HEK293 (cell line): ENCODE measurements at regions not wholly inside any gene's neighbourhood (a gene's known extent, or its start where the extent isn't known, plus 50 kb on each side); places are given as distances from the start of the nearest gene placed in this dataset.

Experiments used
- CTCF ChIA-PET: fragments of 350-600 bp; formaldehyde crosslinking; extraction: SDS; loops from one replicate; lab custom pipeline; 2021; ENCODE audit warnings: antibody characterized with exemption; lab: Yijun Ruan, JAX
- POLR2A ChIA-PET: fragments of 300-600 bp; formaldehyde crosslinking; extraction: SDS; loops from one replicate; lab custom pipeline; 2020; ENCODE audit warnings: antibody characterized with exemption, inconsistent platforms; lab: Yijun Ruan, JAX
- H3K27ac ChIP-seq: fragments of 200-500 bp; sonication (Bioruptor generic); 2 replicates; pipeline ENCODE4 v1.5.1; 2014; ENCODE audit warnings: low read depth, low read length, control low read depth, inconsistent platforms; ENCODE audit errors: extremely low read depth
- H3K36me3 ChIP-seq, 2 experiments: fragments of 200-500 bp in 1 of 2; sonication (Bioruptor generic) in 1 of 2; 1 replicate in 1 of 2; 2 replicates in 1 of 2; pipeline ENCODE4 v1.5.1; 2014 to 2017; ENCODE audit warnings: inconsistent platforms in 2 of 2, low read length in 2 of 2; ENCODE audit not compliant: control insufficient read depth in 2 of 2, insufficient read depth in 1 of 2
- H3K4me1 ChIP-seq: fragments of 200-500 bp; sonication (Bioruptor generic); 2 replicates; pipeline ENCODE4 v1.5.1; 2014; ENCODE audit warnings: mild to moderate bottlenecking, low read length, inconsistent platforms; ENCODE audit not compliant: control insufficient read depth, insufficient read depth
- H3K4me3 ChIP-seq: 2 replicates; pipeline ENCODE4 v1.5.1; 2011; ENCODE audit warnings: low read depth, mild to moderate bottlenecking, control low read depth, low read length, moderate library complexity
- H3K9me3 ChIP-seq: fragments of 200-500 bp; sonication (Bioruptor generic); 2 replicates; pipeline ENCODE4 v1.5.1; 2014; ENCODE audit warnings: low read depth, low read length, inconsistent platforms; ENCODE audit not compliant: control insufficient read depth, insufficient read depth
- GLIS1 ChIP-seq: fragments of 450-650 bp; formaldehyde crosslinking; IDR thresholded peaks from 2 replicates; pipeline ENCODE4 v1.5.1; 2016; ENCODE audit warnings: missing biosample characterization, missing genetic modification characterization
- HOXA7 ChIP-seq: sonication (generic); formaldehyde crosslinking; IDR thresholded peaks from 2 replicates; pipeline ENCODE4 v1.8.1; 2022; ENCODE audit warnings: missing genetic modification reagents, borderline replicate concordance
- MYNN ChIP-seq: fragments of 450-650 bp; formaldehyde crosslinking; IDR thresholded peaks from 2 replicates; pipeline ENCODE4 v1.5.1; 2016; ENCODE audit warnings: missing biosample characterization, missing genetic modification characterization, borderline replicate concordance
- PBX3 ChIP-seq: sonication (generic); formaldehyde crosslinking; IDR thresholded peaks from 2 replicates; pipeline ENCODE4 v1.8.1; 2022; ENCODE audit warnings: mild to moderate bottlenecking, moderate library complexity, missing genetic modification reagents
- REPIN1 ChIP-seq: fragments of 450-650 bp; formaldehyde crosslinking; IDR thresholded peaks from 2 replicates; pipeline ENCODE4 v1.5.1; 2017; ENCODE audit warnings: missing biosample characterization, missing genetic modification characterization, low read depth
- SALL2 ChIP-seq: fragments of 450-650 bp; formaldehyde crosslinking; IDR thresholded peaks from 2 replicates; pipeline ENCODE4 v1.5.0; 2017; ENCODE audit warnings: missing biosample characterization, mild to moderate bottlenecking, missing genetic modification characterization, borderline replicate concordance
- ZBTB10 ChIP-seq: fragments of 450-650 bp; formaldehyde crosslinking; IDR thresholded peaks from 2 replicates; pipeline ENCODE4 v1.5.1; 2016; ENCODE audit warnings: missing biosample characterization, missing genetic modification characterization
- ZBTB44 ChIP-seq: fragments of 450-650 bp; IDR thresholded peaks from 2 replicates; pipeline ENCODE4 v1.5.1; 2018; ENCODE audit warnings: missing biosample characterization, mild to moderate bottlenecking, missing genetic modification characterization
- ZBTB48 ChIP-seq: fragments of 450-650 bp; formaldehyde crosslinking; IDR thresholded peaks from 2 replicates; pipeline ENCODE4 v1.5.1; 2016; ENCODE audit warnings: missing biosample characterization, missing genetic modification characterization
- ZFP69B ChIP-seq: fragments of 450-650 bp; formaldehyde crosslinking; IDR thresholded peaks from 2 replicates; pipeline ENCODE4 v1.5.1; 2016; ENCODE audit warnings: missing biosample characterization, missing genetic modification characterization
- ZIC2 ChIP-seq: fragments of 450-650 bp; formaldehyde crosslinking; IDR thresholded peaks from 2 replicates; pipeline ENCODE4 v1.5.1; 2016; ENCODE audit warnings: missing biosample characterization, missing genetic modification characterization
- ZNF10 ChIP-seq: fragments of 450-650 bp; formaldehyde crosslinking; IDR thresholded peaks from 2 replicates; pipeline ENCODE4 v1.5.1; 2017; ENCODE audit warnings: missing biosample characterization, missing genetic modification characterization
- ZNF138 ChIP-seq: fragments of 450-650 bp; formaldehyde crosslinking; IDR thresholded peaks from 2 replicates; pipeline ENCODE4 v1.5.1; 2016; ENCODE audit warnings: missing biosample characterization, missing genetic modification characterization, borderline replicate concordance
- ZNF266 ChIP-seq: fragments of 450-650 bp; formaldehyde crosslinking; IDR thresholded peaks from 2 replicates; pipeline ENCODE4 v1.5.1; 2016; ENCODE audit warnings: missing biosample characterization, missing genetic modification characterization, low read depth
- ZNF341 ChIP-seq: fragments of 450-650 bp; formaldehyde crosslinking; IDR thresholded peaks from 2 replicates; pipeline ENCODE4; 2016; ENCODE audit warnings: low read depth, missing biosample characterization, missing genetic modification characterization
- ZNF366 ChIP-seq: fragments of 450-650 bp; formaldehyde crosslinking; conservative IDR thresholded peaks from 2 replicates; pipeline ENCODE4 v1.5.1; 2016; ENCODE audit warnings: missing biosample characterization, missing genetic modification characterization
- ZNF398 ChIP-seq: fragments of 450-650 bp; formaldehyde crosslinking; IDR thresholded peaks from 2 replicates; pipeline ENCODE4 v1.5.1; 2017; ENCODE audit warnings: missing biosample characterization, missing genetic modification characterization
- ZNF510 ChIP-seq: fragments of 450-650 bp; formaldehyde crosslinking; IDR thresholded peaks from 2 replicates; pipeline ENCODE4 v1.5.1; 2018; ENCODE audit warnings: mild to moderate bottlenecking, missing genetic modification characterization, missing biosample characterization; ENCODE audit not compliant: insufficient replicate concordance
- ZNF544 ChIP-seq: fragments of 450-650 bp; formaldehyde crosslinking; IDR thresholded peaks from 2 replicates; pipeline ENCODE4 v1.5.0; 2017; ENCODE audit warnings: missing biosample characterization, missing genetic modification characterization
- ZNF548 ChIP-seq: fragments of 450-650 bp; formaldehyde crosslinking; IDR thresholded peaks from 2 replicates; pipeline ENCODE4 v1.5.1; 2016; ENCODE audit warnings: missing biosample characterization, missing genetic modification characterization
- ZNF561 ChIP-seq: fragments of 450-650 bp; IDR thresholded peaks from 2 replicates; pipeline ENCODE4 v1.5.1; 2018; ENCODE audit warnings: missing biosample characterization, missing genetic modification characterization, borderline replicate concordance
- ZNF610 ChIP-seq: fragments of 450-650 bp; formaldehyde crosslinking; IDR thresholded peaks from 2 replicates; pipeline ENCODE4 v1.5.1; 2016; ENCODE audit warnings: missing biosample characterization, missing genetic modification characterization, borderline replicate concordance
- ZNF623 ChIP-seq: fragments of 450-650 bp; formaldehyde crosslinking; IDR thresholded peaks from 2 replicates; pipeline ENCODE4 v1.5.1; 2016; ENCODE audit warnings: missing biosample characterization, missing genetic modification characterization
- ZNF629 ChIP-seq: fragments of 450-650 bp; formaldehyde crosslinking; IDR thresholded peaks from 2 replicates; pipeline ENCODE4 v1.5.1; 2017; ENCODE audit warnings: missing biosample characterization, missing genetic modification characterization
- ZNF670 ChIP-seq: fragments of 450-650 bp; formaldehyde crosslinking; IDR thresholded peaks from 2 replicates; pipeline ENCODE4 v1.5.1; 2016; ENCODE audit warnings: missing biosample characterization, missing genetic modification characterization, low read depth
- ZNF777 ChIP-seq: fragments of 450-650 bp; formaldehyde crosslinking; IDR thresholded peaks from 2 replicates; pipeline ENCODE4 v1.5.1; 2017; ENCODE audit warnings: missing biosample characterization, missing genetic modification characterization, borderline replicate concordance
- ZNF792 ChIP-seq: fragments of 450-650 bp; formaldehyde crosslinking; IDR thresholded peaks from 2 replicates; pipeline ENCODE4 v1.5.1; 2016; ENCODE audit warnings: missing biosample characterization, missing genetic modification characterization
- ZSCAN30 ChIP-seq: fragments of 450-650 bp; IDR thresholded peaks from 2 replicates; pipeline ENCODE4 v1.5.1; 2018; ENCODE audit warnings: missing biosample characterization, mild to moderate bottlenecking, missing genetic modification characterization, moderate library complexity
- ZSCAN5A ChIP-seq: fragments of 450-650 bp; formaldehyde crosslinking; IDR thresholded peaks from 2 replicates; pipeline ENCODE4 v1.5.1; 2016; ENCODE audit warnings: missing biosample characterization, missing genetic modification characterization
- ZXDB ChIP-seq: fragments of 450-650 bp; formaldehyde crosslinking; IDR thresholded peaks from 2 replicates; pipeline ENCODE4 v1.5.1; 2016; ENCODE audit warnings: missing biosample characterization, missing genetic modification characterization

GRCh38 chr1:194487172-194487571, 1300.8 kb upstream of the B3GALT2 start:
- Histone ChIP-seq H3K36me3 (no peaks in the 10 kb centered on the region), H3K4me1 (no peaks in the 10 kb centered on the region), H3K9me3 (no peaks in the 10 kb centered on the region), H3K4me3 (no peak overlapping the region), H3K27ac (no peak overlapping the region)
- ChIA-PET CTCF (no interaction called here), POLR2A (no interaction called here)
- no peak for TF ChIP-seq HOXA7
- no peak for TF ChIP-seq ZNF548
- TF ChIP-seq ZIC2: no peak
- TF ChIP-seq MYNN (tag by site-specific recombination): no peak
- no peak for TF ChIP-seq ZNF341 (tag by site-specific recombination)
- TF ChIP-seq GLIS1 (tag by site-specific recombination): no peak
- TF ChIP-seq SALL2 (tag by site-specific recombination): no peak
- TF ChIP-seq ZNF629 (tag by site-specific recombination): no peak
- TF ChIP-seq ZNF544: no peak
- TF ChIP-seq ZBTB10 (tag by site-specific recombination): no peak
- no peak for TF ChIP-seq ZNF266 (tag by site-specific recombination)
- no peak for TF ChIP-seq REPIN1 (tag by site-specific recombination)
- TF ChIP-seq ZFP69B: no peak
- TF ChIP-seq ZSCAN5A (tag by site-specific recombination): no peak
- no peak for TF ChIP-seq ZNF138
- TF ChIP-seq ZNF366 (tag by site-specific recombination): no peak
- TF ChIP-seq ZNF561 (tag by site-specific recombination): no peak
- no peak for TF ChIP-seq ZNF792
- TF ChIP-seq ZNF510 (tag by site-specific recombination): no peak
- no peak for TF ChIP-seq ZBTB48 (tag by site-specific recombination)

- ChIA-PET CTCF (no interaction called here), POLR2A (no interaction called here)
- Histone ChIP-seq H3K9me3 (no peaks in the 10 kb centered on the region), H3K4me3 (no peak overlapping the region), H3K36me3 (no peaks in the 10 kb centered on the region), H3K4me1 (no peaks in the 10 kb centered on the region), H3K27ac (no peak overlapping the region)
- TF ChIP-seq ZNF670 (tag by site-specific recombination): no peak
- TF ChIP-seq ZXDB (tag by site-specific recombination): no peak
- TF ChIP-seq ZNF610 (tag by site-specific recombination): no peak
- TF ChIP-seq ZNF10: no peak
- TF ChIP-seq ZSCAN30 (tag by site-specific recombination): no peak
- no peak for TF ChIP-seq ZBTB44 (tag by site-specific recombination)
- no peak for TF ChIP-seq ZNF398 (tag by site-specific recombination)
- TF ChIP-seq PBX3 (CRISPR knock-in tag): no peak
- no peak for TF ChIP-seq ZNF777 (tag by site-specific recombination)
- no peak for TF ChIP-seq ZNF623 (tag by site-specific recombination)
These were observed 1299.0 kb upstream of the B3GALT2 start for GRCh38 chr1:194485432-194485831.
